GM10248 (cell line): ENCODE measurements at regions not wholly inside any gene's neighbourhood (a gene's known extent, or its start where the extent isn't known, plus 50 kb on each side); places are given as distances from the start of the nearest gene placed in this dataset.

Experiments
- CTCF ChIA-PET: fragments of 300-600 bp; sonication (Branson Sonifier 250); formaldehyde crosslinking; extraction: SDS; loops from one replicate; lab custom pipeline; 2021; ENCODE audit warnings: antibody characterized with exemption; lab: Yijun Ruan, JAX
- POLR2A ChIA-PET: fragments of 350-650 bp; sonication (Branson Sonifier 250); formaldehyde crosslinking; extraction: SDS; loops from one replicate; lab custom pipeline; 2020; ENCODE audit warnings: antibody characterized with exemption; lab: Yijun Ruan, JAX
- DNase-seq: peaks from one replicate; pipeline ENCODE4 v3.0.0; 2012; ENCODE audit errors: extremely low spot score
- CTCF ChIP-seq: IDR thresholded peaks from 2 replicates; pipeline ENCODE4 v1.5.1; 2012; ENCODE audit warnings: mild to moderate bottlenecking, low read depth; ENCODE audit errors: extremely low read depth, missing control alignments, control extremely low read depth

GRCh38 chrX:39599339-39599738, 498.4 kb downstream of the BCOR start:
- POLR2A ChIA-PET, result no interaction called here
- no peak for DNase-seq
- TF ChIP-seq CTCF, result no peak
- CTCF ChIA-PET, result no interaction called here

DNA sequence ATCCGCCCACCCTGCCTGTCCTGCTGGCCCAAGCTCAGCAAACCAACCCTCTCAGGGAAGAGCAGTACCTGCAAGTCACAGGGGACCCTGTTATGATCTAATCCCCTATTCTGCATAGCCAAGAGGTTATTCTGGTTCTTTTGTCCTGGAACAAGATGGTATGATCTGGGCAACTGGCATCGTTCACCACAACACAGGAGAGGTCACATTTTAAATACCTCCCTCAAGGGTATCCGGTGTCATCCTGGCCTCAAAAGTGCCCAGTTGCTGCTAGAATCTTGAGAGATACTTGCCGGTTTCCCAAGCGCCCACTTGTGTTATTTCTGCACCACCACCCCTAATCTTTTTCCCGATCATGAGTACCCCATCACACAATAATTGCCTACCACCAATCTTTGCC, 497.5 kb downstream of the BCOR start:
- ChIA-PET CTCF (no interaction called here), POLR2A (no interaction called here)
- TF ChIP-seq CTCF, result no peak
- no peak for DNase-seq

- DNase-seq, result no peak
- TF ChIP-seq CTCF, result no peak
- POLR2A ChIA-PET, result no interaction called here
- CTCF ChIA-PET, result no interaction called here
Observed at GRCh38 chrX:39601231-39602177, 496.3 kb downstream of the BCOR start.

DNA sequence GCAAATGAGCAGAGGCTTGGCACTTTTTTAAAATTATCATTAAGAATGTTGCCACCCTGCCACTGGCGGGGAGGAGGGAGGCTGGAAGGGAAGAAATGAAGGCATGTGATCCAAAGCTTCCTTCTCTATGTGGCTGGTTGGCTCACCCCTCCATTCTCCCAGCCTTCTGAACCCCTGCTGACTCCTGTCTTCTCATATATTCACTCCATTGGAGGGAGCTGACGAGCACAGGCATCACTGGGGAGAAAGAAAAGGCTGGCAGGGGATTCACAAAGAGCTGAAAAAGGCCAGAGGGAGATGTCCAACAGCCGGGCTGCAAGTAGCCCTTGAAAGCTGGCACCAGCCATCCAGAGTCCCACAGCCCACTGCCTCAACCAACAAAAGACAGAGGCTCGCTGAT, 495.6 kb downstream of the BCOR start:
- DNase-seq, result no peak
- ChIA-PET POLR2A (no interaction called here), CTCF (no interaction called here)
- no peak for TF ChIP-seq CTCF

DNA sequence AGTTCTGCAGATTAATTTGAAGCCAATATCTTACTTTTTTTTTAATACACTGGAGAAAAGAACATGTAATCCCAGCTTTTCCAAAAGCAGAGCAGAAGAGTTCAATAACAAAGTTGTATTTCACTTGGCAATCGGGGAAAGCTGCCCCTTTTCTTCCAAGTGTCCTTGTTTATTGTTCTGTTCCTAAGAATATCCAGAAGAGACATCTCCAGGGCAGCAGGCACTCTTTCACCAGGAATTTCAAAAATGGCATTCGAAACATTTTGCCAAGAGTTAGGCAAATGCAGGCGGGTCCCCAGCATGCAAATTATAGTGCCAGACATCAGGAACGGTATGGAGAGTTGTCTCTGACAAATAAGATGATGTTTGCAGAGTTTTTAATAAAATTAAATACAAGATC, 494.5 kb downstream of the BCOR start:
- no peak for TF ChIP-seq CTCF
- POLR2A ChIA-PET, result no interaction called here
- CTCF ChIA-PET, result no interaction called here
- DNase-seq, result no peak

DNA sequence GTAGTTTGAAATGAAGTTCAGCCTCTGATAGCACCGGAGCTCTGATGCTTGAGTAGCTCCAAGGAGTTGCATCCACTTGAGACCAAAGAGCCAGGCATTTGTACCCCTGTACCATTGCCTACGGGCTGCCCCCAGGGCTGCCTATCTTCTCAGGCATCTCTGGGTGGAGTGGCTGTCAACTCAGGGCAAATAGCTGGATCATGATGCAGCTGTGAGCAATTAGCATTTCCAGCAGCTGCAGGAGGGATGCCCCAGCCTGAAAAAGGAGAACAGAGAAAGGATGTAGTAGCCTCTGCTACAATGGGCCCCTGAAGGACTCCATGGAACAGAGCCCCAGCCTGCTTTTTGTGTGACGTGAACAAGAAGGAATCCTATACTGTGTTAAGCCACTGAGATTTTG, 492.6 kb downstream of the BCOR start:
- ChIA-PET POLR2A (no interaction called here), CTCF (no interaction called here)
- TF ChIP-seq CTCF, result no peak
- no peak for DNase-seq
